ENCODE measurements at regions not wholly inside any gene's neighbourhood (a gene's known extent, or its start where the extent isn't known, plus 50 kb on each side); places are given as distances from the start of the nearest gene placed in this dataset.
"Not testable (repeated sequence)": the region's sequence is repeated elsewhere in the genome, so short reads cannot be mapped to it uniquely, and the experiment has no call there.

GRCh38 chr3:165917938-165918656 is 80.9 kb upstream of the BCHE start:
- DNase-seq (ENCODE audit: low read depth) = not testable (repeated sequence)

DNA sequence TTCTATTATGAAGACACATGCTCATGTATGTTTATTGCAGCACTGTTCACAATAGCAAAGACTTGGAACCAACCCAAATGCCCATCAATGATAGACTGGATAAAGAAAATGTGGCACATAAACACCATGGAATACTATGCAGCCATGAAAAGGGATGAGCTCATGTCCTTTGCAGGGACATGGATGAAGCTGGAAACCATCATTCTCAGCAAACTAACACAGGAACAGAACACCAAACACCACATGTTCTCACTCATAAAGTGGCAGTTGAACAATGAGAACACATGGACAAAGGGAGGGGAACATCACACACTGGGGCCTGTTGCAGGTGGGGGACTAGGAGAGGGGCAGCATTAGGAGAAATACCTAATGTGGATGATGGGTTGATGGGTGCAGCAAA is 77.9 kb upstream of the BCHE start:
- DNase-seq (ENCODE audit: low read depth) = not testable (repeated sequence)

- no peak for DNase-seq (ENCODE audit: low read depth)
Measured at GRCh38 chr3:165903885-165904630, 66.8 kb upstream of the BCHE start.

GRCh38 chr3:165899066-165899465 is 61.8 kb upstream of the BCHE start:
- DNase-seq (ENCODE audit: low read depth) = no peak

DNA sequence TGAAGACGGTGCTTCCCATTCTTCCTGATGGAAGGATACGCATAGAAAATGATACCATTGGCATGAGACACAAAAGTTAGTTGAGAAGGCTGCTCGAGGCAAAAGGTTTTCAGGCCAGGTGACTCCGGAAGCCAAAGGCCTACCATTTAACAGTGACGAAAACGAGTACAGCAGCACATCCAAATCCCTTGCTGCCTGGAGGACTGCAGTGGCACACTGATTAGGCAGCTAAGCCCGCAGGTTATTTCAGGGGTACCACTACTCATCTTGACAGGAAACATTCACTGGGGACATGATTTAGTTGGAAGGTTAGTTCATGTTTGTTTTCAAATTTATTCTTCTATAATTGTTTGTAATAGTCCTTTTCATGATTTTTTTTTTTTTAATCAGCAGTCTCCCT is 59.9 kb upstream of the BCHE start:
- DNase-seq (ENCODE audit: low read depth) = no peak

DNA sequence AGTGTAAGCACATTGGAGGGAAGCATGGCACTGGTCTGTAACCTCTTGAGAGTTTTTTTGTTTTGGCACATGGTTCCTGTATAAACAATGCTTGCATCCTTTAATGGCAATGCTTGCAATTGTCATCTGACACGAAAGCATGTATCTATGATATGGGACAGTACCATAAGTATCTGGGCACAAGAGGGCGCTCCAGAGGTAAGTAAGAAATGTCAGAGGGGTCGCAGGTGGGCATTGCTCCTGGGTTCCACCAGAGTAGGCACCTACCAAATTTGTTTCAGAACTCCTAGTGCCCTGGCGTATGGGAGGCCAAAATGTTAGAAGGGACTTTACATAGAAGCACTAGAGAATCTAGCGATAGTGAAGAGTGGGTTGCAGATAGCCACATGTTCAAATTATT is 58.7 kb upstream of the BCHE start:
- DNase-seq (ENCODE audit: low read depth) = no peak

GRCh38 chr3:165892565-165892964 is 55.3 kb upstream of the BCHE start:
- no peak for DNase-seq (ENCODE audit: low read depth)

Data from Daoy (cell line).